CD4-positive, alpha-beta T cell treated with Interleukin-15 for 4 hours (primary cell): ENCODE measurements at regions not wholly inside any gene's neighbourhood (a gene's known extent, or its start where the extent isn't known, plus 50 kb on each side); places are given as distances from the start of the nearest gene placed in this dataset.

Experiments used
- DNase-seq: peaks from one replicate; pipeline ENCODE4 v3.0.0-alpha.2; 2020; ENCODE audit warnings: low spot score

DNA sequence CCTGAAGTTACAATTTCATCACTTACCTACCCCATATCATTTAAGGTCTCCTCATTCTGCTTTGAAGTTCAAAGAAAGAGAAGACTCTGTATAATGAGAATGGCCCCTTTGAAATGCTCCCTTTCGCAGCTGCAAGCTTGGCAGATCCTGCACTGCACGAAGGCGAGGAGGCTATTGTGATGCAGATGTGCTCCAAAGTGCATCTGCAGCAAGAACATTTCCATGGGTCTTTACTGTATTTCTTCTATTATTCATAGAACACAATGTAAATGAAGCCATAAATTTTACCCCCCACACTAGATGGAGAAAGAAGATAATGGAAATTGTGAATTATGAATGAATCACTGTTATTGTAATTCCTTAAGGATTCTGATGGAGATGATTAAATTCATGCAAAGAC is 178.7 kb downstream of the CHD9NB start:
- DNase-seq, result no peak

DNA sequence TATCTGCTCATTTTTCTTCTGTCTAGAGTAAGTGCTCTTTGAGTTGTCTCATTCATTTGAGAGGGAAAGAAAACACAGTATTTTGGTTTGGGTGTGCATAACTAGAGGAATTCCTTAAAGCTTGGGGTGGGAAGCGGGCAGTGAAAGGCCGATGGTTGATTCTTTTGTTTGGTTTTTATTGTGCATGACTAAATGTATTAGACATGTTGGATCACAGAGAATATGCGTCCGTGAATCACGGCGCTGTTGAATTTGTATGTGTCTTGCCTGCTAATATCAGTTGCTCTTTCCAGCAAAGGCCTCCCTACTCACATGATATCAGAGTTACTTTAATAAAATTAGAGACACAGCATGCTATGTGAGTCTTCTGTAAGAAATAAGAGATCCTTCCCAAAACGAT is 180.0 kb downstream of the CHD9NB start:
- no peak for DNase-seq

DNA sequence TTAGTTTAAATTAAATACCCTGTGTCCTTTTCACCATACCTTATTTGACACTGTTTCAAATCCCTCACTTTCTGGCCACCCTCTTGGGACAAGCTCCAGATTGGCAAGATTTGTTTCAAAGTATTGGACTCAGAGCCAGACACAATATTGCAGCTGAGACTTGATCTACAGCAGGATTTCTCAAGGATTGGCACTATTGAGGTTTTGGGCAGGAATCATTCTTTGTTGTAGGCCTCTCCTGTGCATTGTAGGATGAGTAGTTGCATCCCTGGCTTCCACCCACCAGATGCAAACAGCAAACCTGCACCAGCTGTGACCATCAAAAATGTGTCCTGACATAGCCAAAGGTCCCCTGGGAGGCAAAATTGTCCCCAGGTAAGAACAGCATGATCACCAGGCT is 181.2 kb downstream of the CHD9NB start:
- DNase-seq, result no peak

DNA sequence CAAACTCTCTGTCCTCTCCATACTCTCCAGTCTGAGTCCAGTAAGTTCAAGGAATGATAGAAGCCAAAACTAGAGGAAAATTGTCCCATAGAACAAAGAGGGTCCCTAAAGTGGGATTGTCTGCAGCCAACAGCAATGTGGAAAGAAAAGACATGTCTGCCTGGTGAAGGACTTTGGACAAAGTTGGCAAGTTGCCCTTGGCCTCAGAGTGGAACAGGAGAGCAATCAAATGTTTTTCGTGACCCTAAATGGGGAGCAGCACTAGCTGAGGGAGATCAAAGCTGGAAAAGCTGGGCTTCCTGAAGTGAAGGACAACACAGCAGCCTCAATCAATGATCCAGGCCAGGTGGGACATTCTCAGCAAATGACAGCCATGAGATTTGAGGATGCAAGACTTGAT is 183.5 kb downstream of the CHD9NB start:
- no peak for DNase-seq

DNA sequence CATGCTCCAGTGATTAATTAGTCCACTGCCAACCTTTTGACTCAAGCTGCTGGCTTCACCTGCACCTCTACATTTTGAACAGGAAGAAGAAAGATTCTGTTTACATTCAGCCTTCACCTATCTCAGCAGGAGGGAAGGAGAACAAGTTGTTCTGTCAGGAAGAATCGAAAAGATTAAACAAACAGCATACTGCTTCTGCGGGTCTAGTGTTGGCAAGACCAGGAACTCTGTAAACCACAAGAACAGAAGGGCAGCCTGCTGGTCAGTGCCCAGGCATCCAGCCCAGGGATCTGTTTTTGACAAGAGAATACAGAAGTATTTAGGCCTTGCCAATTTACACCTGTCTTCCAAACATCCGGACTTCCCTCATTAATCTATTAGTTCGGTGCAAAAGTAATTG is 189.7 kb downstream of the CHD9NB start:
- no peak for DNase-seq

DNA sequence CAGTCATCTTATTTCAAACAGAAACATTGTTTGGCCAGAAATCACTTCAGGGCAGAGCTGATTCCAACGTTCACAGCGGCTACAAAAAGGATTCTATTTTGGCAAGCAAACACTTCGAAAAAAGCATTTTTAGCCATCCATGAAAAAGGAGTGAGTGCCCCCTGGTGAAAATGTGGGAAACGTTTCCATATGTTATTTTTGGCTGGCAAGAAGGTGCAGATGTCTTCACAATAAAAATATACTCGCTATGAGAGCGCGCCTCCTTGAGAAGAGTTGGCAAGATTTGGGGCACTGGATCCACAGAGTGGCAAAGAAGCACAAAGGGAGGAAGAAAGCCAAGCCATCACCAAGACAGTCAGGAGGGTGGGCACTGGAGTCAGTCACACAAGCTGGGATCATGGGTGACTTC is 191.1 kb downstream of the CHD9NB start:
- DNase-seq, result no peak

DNA sequence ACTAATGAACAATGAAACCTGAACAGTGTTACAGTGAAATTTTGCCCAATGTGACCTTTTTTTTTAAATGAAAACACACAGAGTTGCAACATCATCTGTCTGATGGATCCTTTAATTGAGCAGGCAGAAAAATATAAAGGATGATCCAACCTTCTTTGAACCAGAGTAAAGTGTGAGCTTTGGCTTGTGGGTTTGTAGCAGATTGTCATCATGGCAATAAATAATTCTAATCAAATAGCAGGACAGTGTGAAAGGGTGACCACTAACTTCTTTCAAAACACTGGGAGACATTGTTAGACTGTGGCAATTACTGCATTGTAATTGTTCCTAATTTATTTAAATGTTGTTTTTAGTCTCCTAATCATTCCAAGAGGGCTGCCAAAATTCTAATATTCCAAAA is 197.2 kb downstream of the CHD9NB start:
- DNase-seq, result no peak

DNA sequence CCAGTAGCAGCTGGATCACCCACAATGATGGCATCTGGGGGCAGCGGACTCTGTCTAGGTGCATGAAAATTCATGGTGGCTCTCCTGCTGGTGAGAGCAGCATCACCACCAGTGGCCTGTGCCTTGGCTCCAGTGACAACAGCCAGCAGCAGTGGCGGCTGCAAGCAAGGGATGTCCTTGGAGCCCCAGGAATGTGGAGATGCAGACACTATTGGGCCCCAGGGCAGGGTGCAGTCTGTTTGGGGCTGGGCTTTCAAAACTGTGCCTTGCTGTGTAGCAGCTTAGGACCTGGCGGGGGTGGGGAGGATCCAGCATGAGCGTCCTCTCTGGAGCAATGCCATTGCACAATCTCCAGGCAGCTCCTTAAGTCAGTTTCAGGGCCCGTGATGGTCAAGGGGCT is 199.7 kb downstream of the CHD9NB start:
- DNase-seq, result no peak

DNA sequence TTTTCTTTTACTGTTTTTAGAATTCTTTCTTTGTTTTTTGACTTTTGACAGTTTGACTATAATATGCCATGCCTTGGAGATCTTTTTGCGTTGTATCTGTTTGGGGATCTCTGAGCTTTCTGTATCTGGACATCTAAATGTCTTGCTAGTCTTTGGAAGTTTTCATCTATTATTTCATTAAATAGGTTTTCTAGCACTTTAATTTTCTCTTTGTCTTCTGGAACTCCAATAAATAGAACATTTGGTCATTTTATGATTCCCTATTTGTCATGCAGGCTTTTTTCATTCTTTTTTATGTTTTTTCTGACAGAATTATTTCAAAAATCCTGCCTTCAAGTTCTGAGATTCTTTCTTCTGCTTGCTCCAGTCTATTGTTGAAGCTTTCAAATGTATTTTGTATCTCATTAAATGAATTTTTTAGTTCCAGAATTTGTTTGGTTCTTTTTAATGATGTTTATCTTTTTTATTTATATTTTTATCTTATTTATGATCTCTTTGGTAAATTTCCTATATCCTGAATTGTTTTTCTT is 201.4 kb downstream of the CHD9NB start:
- DNase-seq, result no peak

DNA sequence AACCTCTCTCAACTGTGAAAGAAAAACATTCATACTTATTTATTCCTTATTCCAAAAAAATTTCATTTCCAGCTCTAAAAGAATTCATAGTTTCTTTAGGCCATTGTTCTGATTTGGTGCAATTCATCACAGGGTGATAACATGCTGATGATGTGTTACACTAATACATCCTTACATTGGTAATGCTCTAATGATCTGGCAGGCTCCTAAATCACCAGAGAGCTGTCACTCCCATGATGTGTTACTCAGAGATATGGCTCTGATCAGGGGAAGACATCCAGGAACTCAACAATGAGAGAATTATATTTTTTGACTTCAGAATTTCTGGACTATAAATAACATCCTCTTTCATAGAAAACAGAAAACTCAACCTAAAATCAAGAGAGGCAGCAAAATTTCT is 209.3 kb downstream of the CHD9NB start:
- DNase-seq, result no peak

DNA sequence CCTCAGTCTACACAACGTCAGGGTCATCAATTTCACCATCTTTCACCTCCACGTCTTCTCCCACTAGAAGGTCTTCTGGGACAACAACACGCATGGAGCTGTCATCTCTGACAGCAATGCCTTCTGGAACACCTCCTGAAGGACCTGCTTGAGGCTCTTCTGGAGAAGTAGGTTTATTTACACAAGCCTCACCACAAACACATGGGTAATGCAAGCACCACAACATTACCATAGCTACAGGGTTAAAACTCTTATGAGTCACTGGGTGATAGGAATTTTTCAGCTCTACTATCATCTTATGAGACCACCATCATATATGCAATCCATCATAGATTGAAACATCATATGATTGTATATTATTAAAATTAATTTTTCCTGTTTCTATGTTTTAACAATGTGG is 215.4 kb downstream of the CHD9NB start:
- DNase-seq, result no peak

DNA sequence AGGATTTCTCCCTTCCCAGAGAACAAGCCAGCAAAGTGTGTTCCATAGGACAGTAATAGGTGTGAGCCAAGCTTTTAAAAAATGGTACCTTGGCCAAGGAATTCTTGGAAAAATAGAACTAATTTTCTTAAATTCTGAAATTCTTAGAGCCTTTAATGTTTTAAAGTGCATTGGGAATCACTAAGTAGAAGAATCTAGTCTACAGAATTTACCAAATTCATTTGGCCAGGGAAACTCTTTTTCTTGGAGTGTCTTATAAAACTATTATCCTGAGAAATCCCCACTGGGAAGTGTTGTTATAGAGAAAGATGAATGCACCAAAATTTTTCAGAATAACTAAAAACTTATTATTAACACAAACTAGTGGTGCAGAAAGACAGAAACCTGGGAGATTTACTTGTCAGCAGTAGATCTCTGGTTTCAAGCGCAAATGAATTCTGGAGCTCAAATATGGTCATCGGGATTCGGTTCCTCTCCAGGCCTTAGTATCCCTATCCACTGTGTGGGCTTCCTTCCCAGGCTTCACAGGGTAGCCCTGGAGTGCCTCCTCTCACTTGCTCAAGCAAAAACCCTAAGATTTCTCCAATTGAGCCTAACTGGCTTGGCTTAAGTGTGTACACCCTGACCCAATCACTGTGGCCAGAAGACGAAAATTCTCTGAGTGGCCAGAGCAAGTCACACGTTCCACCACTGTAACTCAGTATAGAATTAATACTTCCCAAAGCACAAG is 217.8 kb downstream of the CHD9NB start:
- no peak for DNase-seq

DNA sequence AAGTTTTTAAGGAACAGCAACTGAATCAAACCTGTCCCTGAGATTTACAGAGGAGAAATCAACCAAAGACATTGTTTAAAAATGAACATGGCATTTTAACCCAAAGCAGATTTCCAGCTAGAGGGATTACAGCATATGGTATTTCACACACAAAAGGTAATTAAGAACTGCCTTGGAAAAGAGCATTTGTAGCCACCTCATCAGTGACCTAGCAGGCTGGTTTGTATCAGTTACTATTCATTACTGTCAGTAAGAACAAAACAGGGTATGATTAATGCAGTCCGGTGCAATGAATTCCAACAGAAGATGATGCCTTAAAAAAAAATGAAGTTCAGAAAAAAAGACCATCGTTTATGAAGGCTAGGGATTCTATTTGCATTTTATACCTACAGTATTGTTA is 219.9 kb downstream of the CHD9NB start:
- no peak for DNase-seq

DNA sequence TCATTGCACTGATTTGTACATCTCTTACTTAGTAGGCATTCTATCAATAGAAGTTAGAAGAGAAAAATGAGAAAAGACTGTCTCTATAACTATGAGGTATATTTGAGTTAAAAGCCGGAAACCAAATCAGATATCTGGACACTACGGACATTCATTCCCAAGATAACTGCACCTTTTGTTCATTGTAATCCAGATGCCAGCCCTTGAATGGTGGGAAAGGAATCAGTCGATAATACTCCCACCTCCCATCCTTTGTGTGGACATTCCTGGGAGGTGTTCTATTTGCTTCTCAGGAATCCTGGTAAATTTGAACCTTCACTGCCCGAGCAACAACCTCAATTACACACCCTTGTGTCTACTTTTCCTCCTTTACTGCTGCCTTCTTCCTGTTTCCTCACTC is 225.2 kb downstream of the CHD9NB start:
- no peak for DNase-seq

DNA sequence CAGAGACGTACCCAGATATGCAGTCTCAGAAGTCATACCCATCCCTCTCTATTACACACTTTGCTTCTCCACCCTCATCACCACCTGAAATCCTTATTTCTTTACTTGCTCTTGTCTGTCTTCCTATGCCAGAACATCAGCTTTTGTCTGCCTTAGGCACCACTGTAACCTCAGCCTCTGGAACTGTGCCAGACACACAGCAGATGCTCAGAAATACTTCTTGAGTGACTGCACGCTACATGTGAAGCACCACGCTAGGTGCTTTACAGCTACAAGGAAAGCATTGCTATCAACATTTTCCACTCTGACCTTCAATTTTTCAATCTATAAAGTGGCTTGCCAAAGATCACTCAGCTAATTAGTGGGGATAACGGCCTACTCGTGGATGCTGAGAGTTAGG is 226.8 kb downstream of the CHD9NB start:
- DNase-seq, result no peak

DNA sequence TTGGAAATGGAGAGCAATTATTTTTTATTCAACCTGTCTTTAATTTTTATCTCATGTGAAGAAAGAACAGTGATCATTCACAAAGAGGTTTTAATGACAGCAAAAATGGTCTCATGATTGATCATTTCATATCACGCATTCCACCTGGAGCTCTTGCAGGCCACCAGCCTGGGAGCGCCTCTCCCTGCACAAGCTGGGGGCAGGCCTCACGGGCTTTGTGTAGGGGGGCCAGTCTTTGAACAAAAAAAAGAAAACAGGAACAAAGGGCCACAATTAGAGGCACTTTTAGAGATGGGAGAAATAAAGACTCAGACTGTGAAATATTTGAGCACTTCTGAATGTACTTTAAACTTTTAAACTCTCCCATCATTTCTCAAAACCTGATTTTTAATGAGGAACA is 232.9 kb downstream of the CHD9NB start:
- no peak for DNase-seq

DNA sequence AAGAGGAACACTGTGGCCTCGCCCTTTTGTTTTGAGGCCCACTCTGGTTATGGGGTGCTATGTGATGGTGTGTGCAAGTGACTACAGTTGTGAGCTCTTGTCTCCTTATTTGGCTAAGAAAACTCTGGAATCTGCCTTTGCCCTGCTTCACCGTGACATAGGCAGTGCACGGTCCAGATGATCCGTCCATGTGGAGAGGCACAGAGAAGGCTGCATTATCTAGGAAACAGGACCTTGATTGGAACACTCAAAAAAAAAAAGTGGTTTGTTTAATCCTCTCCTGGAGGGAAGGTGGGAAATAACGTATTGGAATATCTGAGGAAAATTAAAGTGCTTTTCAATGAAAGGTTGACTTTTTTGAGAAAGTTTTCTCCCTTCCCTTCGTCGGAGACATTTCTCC is 233.3 kb downstream of the CHD9NB start:
- no peak for DNase-seq

DNA sequence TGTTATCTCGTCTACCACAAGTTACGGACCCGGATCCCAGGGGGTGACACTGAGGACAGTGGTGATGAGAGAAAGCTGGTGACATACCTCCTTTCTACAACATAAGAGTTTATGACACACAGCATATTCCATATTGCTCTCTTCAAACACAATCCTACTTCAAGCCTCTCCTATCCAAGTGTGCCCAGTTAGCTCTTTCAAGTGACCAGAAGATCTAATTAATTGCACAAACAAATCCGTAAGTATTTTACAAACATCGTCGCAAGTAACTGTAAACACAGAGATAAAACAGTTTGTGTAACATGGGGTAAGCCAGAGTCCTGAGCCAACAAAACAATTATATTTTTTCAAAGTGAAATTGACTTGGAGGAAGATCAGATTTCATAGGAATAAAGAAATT is 235.0 kb downstream of the CHD9NB start:
- DNase-seq, result no peak

DNA sequence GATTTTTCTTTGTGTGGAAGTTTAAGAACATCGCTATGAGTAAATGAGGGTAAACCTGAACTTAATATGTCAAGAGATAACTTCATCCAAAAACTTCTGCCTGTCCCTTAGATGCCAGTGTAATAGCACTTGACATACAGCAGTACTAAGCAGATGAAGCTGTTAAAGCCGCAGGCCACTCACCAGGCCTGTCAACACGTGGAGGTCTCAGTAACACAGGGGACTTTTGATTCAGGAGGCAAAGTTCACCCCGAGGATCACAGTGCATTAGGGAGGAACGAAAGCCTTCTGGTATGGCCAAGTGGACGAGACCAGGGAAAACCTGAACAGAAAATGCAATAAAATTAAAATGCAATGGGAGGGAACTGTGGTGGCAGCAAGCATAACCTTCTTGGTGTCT is 235.7 kb downstream of the CHD9NB start:
- no peak for DNase-seq

DNA sequence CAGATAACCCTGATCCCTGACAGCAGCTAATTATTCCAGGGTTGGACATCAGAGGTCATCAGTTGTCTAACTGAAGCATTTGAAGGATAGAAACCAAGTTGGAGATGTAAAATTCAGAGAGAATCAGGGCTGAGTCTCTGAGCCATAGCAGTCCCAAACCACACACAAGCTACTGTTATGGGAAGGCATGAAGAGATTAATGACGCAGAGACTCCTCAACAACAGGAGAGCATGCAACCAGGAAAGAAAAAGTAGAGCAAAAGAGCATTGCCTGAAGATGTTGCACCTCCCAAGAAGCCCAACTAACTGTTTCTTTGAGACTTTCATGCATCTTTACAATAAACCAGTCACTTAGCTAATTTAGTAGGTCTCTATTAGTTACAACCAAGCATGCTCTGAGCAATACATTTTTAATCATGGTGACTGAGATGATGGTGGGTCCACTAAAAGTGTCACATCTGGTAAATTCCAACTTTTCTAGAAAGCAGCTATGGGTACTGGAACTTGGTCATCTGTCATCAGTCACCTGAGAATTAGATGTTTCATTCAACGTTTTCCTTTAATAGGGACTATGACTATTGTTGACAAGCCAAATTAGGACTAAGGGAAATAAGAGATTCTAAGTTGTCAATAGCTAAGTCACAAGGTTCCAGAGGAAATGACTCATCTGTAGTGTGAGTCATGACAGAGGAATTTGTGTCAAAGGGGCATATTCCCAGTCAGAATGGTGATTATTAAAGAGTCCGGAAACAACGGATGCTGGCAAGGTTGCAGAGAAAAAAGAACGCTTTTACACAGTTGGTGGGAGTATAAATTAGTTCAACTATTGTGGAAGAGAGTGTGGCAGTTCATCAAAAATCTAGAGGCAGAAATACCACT is 239.8 kb downstream of the CHD9NB start:
- DNase-seq, result no peak

DNA sequence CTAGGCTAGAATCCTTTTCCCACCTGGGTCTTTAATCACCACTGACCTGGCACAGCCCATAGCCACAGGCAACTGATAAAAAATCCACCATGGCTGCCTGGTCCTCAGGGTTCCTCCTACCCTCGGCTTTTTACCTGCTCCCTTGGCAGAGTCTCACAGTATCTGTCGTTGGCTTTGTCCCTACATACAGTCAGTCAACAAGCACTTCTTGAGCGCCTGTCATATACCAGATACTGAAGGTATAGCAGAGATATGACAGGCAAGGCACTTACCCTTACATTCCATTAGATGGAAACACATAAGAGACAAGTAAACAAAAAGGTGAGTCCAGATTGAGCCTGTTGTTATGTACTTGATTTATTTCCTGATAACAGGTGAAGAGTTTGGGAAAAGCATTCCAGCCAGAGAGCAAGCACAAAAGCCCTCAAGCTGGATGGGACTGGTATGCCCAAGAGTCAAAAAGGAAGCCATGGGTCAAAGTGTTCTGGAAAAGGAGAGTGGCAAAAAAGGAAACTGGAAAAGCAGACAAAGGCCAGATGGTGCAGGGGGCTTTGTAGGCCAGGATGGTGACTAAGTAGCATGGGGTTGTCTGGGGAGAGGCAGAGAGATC is 247.0 kb downstream of the CHD9NB start:
- DNase-seq, result no peak

DNA sequence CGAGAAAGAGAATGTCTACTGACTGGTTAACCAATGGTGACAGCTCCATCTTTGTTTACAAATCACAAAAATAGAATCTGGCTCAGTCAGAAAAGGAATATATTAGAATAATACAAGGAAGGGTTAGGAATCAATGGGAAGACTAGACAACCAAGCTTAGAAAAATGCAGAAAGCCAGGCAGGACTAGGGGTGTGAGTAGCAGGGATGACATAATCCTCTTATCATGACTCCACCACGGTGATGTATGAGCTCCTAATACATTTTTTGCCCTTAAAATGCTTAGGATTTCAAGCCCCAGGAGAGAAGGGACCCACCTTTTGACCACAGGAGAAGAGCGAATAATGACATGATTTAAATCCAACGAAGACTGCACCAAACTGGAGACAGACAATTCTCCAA is 252.3 kb downstream of the CHD9NB start:
- no peak for DNase-seq

DNA sequence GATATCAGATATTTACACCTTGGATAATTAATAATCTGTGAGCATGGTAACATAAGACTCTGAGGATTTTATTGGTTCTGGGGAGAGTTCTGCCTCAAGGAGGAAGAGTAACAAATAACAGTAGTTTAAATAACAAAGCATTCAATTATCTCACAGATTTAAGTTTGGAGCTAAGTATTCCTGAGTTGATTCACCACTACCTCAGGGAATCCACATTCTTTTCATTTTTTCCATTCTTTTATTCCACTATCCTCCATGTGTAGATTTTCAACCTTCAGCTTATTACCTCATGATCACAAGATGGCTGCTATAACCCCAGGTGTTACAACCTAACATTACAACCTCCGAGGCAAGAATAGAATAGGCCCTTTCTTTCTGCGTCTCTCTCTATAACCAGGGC is 252.2 kb upstream of the TOX3 start:
- no peak for DNase-seq
